HCT116 (cell line): ENCODE measurements at regions not wholly inside any gene's neighbourhood (a gene's known extent, or its start where the extent isn't known, plus 50 kb on each side); places are given as distances from the start of the nearest gene placed in this dataset.

Experiments used
- ATAC-seq: fragments of 200-7000 bp; cut with Tn5 transposase; 2 replicates; pipeline ENCODE4 v1.9.1; 2020; ENCODE audit warnings: mild to moderate bottlenecking, moderate library complexity
- BruUV-seq: library from RNA; stranded (reverse); fragments of 400-500 nt; replicated peaks from 2 replicates; lab custom pipeline; 2021; lab: Mats Ljungman, UMichigan
- CTCF ChIA-PET: fragments of 300-600 bp; sonication (Branson Sonifier 250); formaldehyde crosslinking; loops from one replicate; lab custom pipeline; 2021; ENCODE audit warnings: antibody characterized with exemption; lab: Charles Lee
- POLR2A ChIA-PET: fragments of 300-600, 350-600 bp; sonication (Branson Sonifier 250); formaldehyde crosslinking; loops from one replicate; lab custom pipeline; 2021; ENCODE audit warnings: antibody characterized with exemption; lab: Charles Lee
- RAD21 ChIA-PET, 2 experiments: fragments of 300-600 bp; sonication (Branson Sonifier 250); formaldehyde crosslinking; loops; one replicate each; lab custom pipeline; 2023; ENCODE audit warnings: low total read pairs in 2 of 2; ENCODE audit not compliant: uncharacterized antibody in 2 of 2, unreplicated experiment in 2 of 2, low non-redundant PET in 1 of 2; lab: Charles Lee
- DNase-seq: peaks from one replicate; pipeline ENCODE4 v3.0.0-alpha.2; 2010; ENCODE audit warnings: low read depth, low spot score
- H2AFZ ChIP-seq: fragments of 200-600 bp; shearing (Covaris generic), sonication (generic); 2 replicates; pipeline ENCODE4 v1.6.1; 2017; ENCODE audit warnings: low read depth, mixed run types, mixed read lengths, antibody characterized with exemption, low read length; ENCODE audit not compliant: poor library complexity, severe bottlenecking
- H3K27ac ChIP-seq: 2 replicates; pipeline ENCODE4 v1.5.1; 2012; ENCODE audit warnings: low read depth, low read length
- H3K27me3 ChIP-seq: fragments of 200-600 bp; sonication (generic); 2 replicates; pipeline ENCODE4 v1.6.1; 2016; ENCODE audit warnings: mixed run types, low read length, mixed read lengths; ENCODE audit not compliant: insufficient read depth
- H3K36me3 ChIP-seq, 2 experiments: fragments of 200-500 bp in 1 of 2; fragments of 200-600 bp in 1 of 2; sonication (Bioruptor generic) in 1 of 2; sonication (generic) in 1 of 2; 2 replicates each; pipeline versions ENCODE4 v1.5.1 to v1.6.1; 2014 to 2016; ENCODE audit warnings: low read length in 2 of 2, inconsistent platforms in 1 of 2, mixed read lengths in 1 of 2, mixed run types in 1 of 2; ENCODE audit not compliant: insufficient read depth in 2 of 2, control insufficient read depth in 1 of 2
- H3K4me1 ChIP-seq, 2 experiments: fragments of 200-600 bp in 1 of 2; sonication (generic) in 1 of 2; 2 replicates each; pipeline versions ENCODE4 v1.5.1 to v1.6.1; 2012 to 2017; ENCODE audit warnings: low read length in 2 of 2, inconsistent platforms in 1 of 2, mild to moderate bottlenecking in 1 of 2, mixed read lengths in 1 of 2, mixed run types in 1 of 2, moderate library complexity in 1 of 2; ENCODE audit not compliant: insufficient read depth in 2 of 2, control insufficient read depth in 1 of 2
- H3K4me2 ChIP-seq: fragments of 200-600 bp; sonication (generic); 2 replicates; pipeline ENCODE4 v1.6.1; 2017; ENCODE audit warnings: mixed run types, low read length, mixed read lengths
- H3K4me3 ChIP-seq, 2 experiments: fragments of 200-600 bp in 1 of 2; sonication (generic) in 1 of 2; replicated peaks in 1 of 2; 2 replicates each; pipeline ENCODE4 v1.5.1; 2011 to 2016; ENCODE audit warnings: low read length in 2 of 2, control low read depth in 1 of 2, low read depth in 1 of 2, mild to moderate bottlenecking in 1 of 2, mixed read lengths in 1 of 2, mixed run types in 1 of 2
- H3K79me2 ChIP-seq: fragments of 200-600 bp; sonication (generic); 2 replicates; pipeline ENCODE4 v1.6.1; 2017; ENCODE audit warnings: mild to moderate bottlenecking, mixed run types, low read length, moderate library complexity, mixed read lengths; ENCODE audit not compliant: insufficient read depth
- H3K9ac ChIP-seq: fragments of 200-600 bp; sonication (generic); 2 replicates; pipeline ENCODE4 v1.6.1; 2016; ENCODE audit warnings: low read length, mixed read lengths
- H3K9me2 ChIP-seq: fragments of 200-600 bp; sonication (generic), shearing (Covaris generic); 2 replicates; pipeline ENCODE4 v1.6.1; 2017; ENCODE audit warnings: mixed run types, mild to moderate bottlenecking, moderate library complexity; ENCODE audit not compliant: insufficient read depth
- H3K9me3 ChIP-seq, 2 experiments: fragments of 200-500 bp in 1 of 2; fragments of 200-600 bp in 1 of 2; sonication (Bioruptor generic) in 1 of 2; sonication (generic) in 1 of 2; 2 replicates each; pipeline ENCODE4 v1.6.1; 2014 to 2017; ENCODE audit warnings: low read length in 2 of 2, mixed read lengths in 2 of 2, inconsistent platforms in 1 of 2, low read depth in 1 of 2, mild to moderate bottlenecking in 1 of 2, mixed run types in 1 of 2, moderate library complexity in 1 of 2; ENCODE audit not compliant: control insufficient read depth in 1 of 2, insufficient read depth in 1 of 2
- H4K20me1 ChIP-seq: fragments of 200-600 bp; sonication (generic), shearing (Covaris generic); 2 replicates; pipeline ENCODE4 v1.6.1; 2017; ENCODE audit warnings: mixed run types, mild to moderate bottlenecking, moderate library complexity; ENCODE audit not compliant: insufficient read depth
- ATF3 ChIP-seq: IDR thresholded peaks from 2 replicates; pipeline ENCODE4 v1.6.1; 2012
- CBX3 ChIP-seq: IDR thresholded peaks from 2 replicates; pipeline ENCODE4 v1.6.1; 2012; ENCODE audit warnings: low read depth
- CTCF ChIP-seq, 3 experiments: fragments of 200-600 bp in 1 of 3; sonication (generic) in 1 of 3; IDR thresholded peaks in 2 of 3; conservative IDR thresholded peaks in 1 of 3; 2 replicates each; pipeline ENCODE4 v1.5.1; 2012 to 2017; ENCODE audit warnings: low read depth in 2 of 3, low read length in 2 of 3, antibody characterized with exemption in 1 of 3, borderline replicate concordance in 1 of 3, control low read depth in 1 of 3, mild to moderate bottlenecking in 1 of 3, mixed read lengths in 1 of 3, mixed run types in 1 of 3, moderate library complexity in 1 of 3; ENCODE audit not compliant: insufficient read depth in 1 of 3
- EGR1 ChIP-seq: IDR thresholded peaks from 2 replicates; pipeline ENCODE4 v1.6.1; 2012; ENCODE audit warnings: low read depth
- EZH2 ChIP-seq: fragments of 200-600 bp; sonication (generic); IDR thresholded peaks from 2 replicates; pipeline ENCODE4 v1.6.1; 2017; ENCODE audit warnings: antibody characterized with exemption, mixed run types
- EZH2phosphoT487 ChIP-seq: fragments of 200-600 bp; IDR thresholded peaks from 2 replicates; pipeline ENCODE4 v1.6.1; 2018; ENCODE audit warnings: antibody characterized with exemption, borderline replicate concordance
- FOSL1 ChIP-seq: IDR thresholded peaks from 2 replicates; pipeline ENCODE4 v1.6.1; 2012; ENCODE audit warnings: low read depth
- JUND ChIP-seq: IDR thresholded peaks from 2 replicates; pipeline ENCODE4 v1.6.1; 2012
- POLR2A ChIP-seq: IDR thresholded peaks from 2 replicates; pipeline ENCODE4 v1.7.0; 2011; ENCODE audit warnings: borderline replicate concordance; ENCODE audit not compliant: insufficient read depth, insufficient read length; ENCODE audit errors: extremely low read depth
- POLR2AphosphoS5 ChIP-seq: IDR thresholded peaks from 2 replicates; pipeline ENCODE4 v1.6.1; 2011; ENCODE audit warnings: mild to moderate bottlenecking, low read depth, low read length, moderate library complexity
- RAD21 ChIP-seq: IDR thresholded peaks from 2 replicates; pipeline ENCODE4 v1.6.1; 2012; ENCODE audit warnings: low read depth, mild to moderate bottlenecking
- SIN3A ChIP-seq: IDR thresholded peaks from 2 replicates; pipeline ENCODE4 v1.6.1; 2012; ENCODE audit warnings: low read depth
- SP1 ChIP-seq: IDR thresholded peaks from 2 replicates; pipeline ENCODE4 v1.6.1; 2012; ENCODE audit warnings: low read depth
- SRF ChIP-seq: IDR thresholded peaks from 2 replicates; pipeline ENCODE4 v1.6.1; 2012; ENCODE audit warnings: low read depth
- YY1 ChIP-seq: IDR thresholded peaks from 2 replicates; pipeline ENCODE4 v1.6.1; 2011; ENCODE audit warnings: low read length, low read depth, moderate library complexity, mild to moderate bottlenecking; ENCODE audit not compliant: insufficient replicate concordance; ENCODE audit errors: extremely low read depth
- ZFX ChIP-seq: fragments of 450-650 bp; IDR thresholded peaks from 2 replicates; pipeline ENCODE4 v1.6.1; 2017
- ZNF274 ChIP-seq: fragments of 200-500 bp; sonication (Bioruptor generic); IDR thresholded peaks from 2 replicates; pipeline ENCODE4 v1.6.1; 2014; ENCODE audit warnings: mild to moderate bottlenecking, low read depth, low read length, inconsistent platforms
- intact Hi-C: fragments of 100-400 bp; cut with micrococcal nuclease; formaldehyde crosslinking; loops from 2 replicates; pipeline ENCODE4 v1.10.0; 2022
- TF ChIP-seq, protein P1 (sequence below): IDR thresholded peaks from 2 replicates; pipeline ENCODE4 v1.6.1; 2012; ENCODE audit warnings: low read depth

DNA sequence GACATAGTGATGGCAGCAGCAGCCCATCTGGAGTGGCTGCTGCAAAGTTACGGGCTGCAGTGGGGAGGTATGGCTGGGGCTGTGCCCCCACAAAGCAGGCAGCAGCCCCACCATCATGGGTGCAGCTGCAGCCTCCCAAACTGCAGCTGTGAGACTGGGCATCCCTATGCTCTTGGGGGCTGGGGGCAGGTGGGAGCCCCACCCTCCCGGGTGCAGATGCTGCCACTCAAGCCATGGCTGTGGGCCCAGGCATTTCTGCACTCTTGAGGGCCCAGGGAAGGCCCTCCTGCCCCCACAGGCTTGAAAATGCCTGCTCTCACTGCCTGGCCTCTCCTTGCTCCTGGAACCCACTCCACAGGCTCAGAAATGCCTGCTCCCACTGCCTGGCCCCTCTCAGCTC, 389.4 kb downstream of the TEX13C start:
- RAD21 ChIA-PET = no interaction called here
- no peak for ATAC-seq
- POLR2A ChIA-PET = no interaction called here
- H3K9me3 ChIP-seq = no peaks in the 10 kb centered on the region
- H4K20me1 ChIP-seq = no peaks in the 10 kb centered on the region
- no peak overlapping the region for H2AFZ ChIP-seq
- no peak overlapping the region for H3K27ac ChIP-seq
- no peaks in the 10 kb centered on the region for H3K36me3 ChIP-seq
- H3K27me3 ChIP-seq = no peaks in the 10 kb centered on the region
- H3K9me2 ChIP-seq = no peaks in the 10 kb centered on the region
- BruUV-seq = no TSS peak
- no peaks in the 10 kb centered on the region for H3K79me2 ChIP-seq
- DNase-seq = no peak
- CTCF ChIA-PET = no interaction called here
- no peak overlapping the region for H3K9ac ChIP-seq
- no peak overlapping the region for H3K4me3 ChIP-seq
- no peak for TF ChIP-seq ATF3
- no peak for TF ChIP-seq EZH2phosphoT487
- TF ChIP-seq SP1 = no peak
- TF ChIP-seq POLR2A = no peak
- TF ChIP-seq POLR2AphosphoS5 = no peak
- no peak for TF ChIP-seq FOSL1
- no peak for TF ChIP-seq YY1
- no peak for TF ChIP-seq ZFX
- no peak for TF ChIP-seq CBX3
- TF ChIP-seq CTCF (IDR thresholded peaks at IDR 0.05 in 2 of 3, conservative IDR thresholded peaks at IDR 0.05 in 1 of 3; ENCODE audit: borderline replicate concordance in 1 of 3, insufficient read depth in 1 of 3, low read depth in 2 of 3, low read length in 2 of 3) = no peak
- TF ChIP-seq SIN3A = no peak
- TF ChIP-seq JUND = no peak
- no peak for TF ChIP-seq EGR1
- TF ChIP-seq, protein P1, sequence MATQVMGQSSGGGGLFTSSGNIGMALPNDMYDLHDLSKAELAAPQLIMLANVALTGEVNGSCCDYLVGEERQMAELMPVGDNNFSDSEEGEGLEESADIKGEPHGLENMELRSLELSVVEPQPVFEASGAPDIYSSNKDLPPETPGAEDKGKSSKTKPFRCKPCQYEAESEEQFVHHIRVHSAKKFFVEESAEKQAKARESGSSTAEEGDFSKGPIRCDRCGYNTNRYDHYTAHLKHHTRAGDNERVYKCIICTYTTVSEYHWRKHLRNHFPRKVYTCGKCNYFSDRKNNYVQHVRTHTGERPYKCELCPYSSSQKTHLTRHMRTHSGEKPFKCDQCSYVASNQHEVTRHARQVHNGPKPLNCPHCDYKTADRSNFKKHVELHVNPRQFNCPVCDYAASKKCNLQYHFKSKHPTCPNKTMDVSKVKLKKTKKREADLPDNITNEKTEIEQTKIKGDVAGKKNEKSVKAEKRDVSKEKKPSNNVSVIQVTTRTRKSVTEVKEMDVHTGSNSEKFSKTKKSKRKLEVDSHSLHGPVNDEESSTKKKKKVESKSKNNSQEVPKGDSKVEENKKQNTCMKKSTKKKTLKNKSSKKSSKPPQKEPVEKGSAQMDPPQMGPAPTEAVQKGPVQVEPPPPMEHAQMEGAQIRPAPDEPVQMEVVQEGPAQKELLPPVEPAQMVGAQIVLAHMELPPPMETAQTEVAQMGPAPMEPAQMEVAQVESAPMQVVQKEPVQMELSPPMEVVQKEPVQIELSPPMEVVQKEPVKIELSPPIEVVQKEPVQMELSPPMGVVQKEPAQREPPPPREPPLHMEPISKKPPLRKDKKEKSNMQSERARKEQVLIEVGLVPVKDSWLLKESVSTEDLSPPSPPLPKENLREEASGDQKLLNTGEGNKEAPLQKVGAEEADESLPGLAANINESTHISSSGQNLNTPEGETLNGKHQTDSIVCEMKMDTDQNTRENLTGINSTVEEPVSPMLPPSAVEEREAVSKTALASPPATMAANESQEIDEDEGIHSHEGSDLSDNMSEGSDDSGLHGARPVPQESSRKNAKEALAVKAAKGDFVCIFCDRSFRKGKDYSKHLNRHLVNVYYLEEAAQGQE = no peak
- TF ChIP-seq ZNF274 = no peak
- no peak for TF ChIP-seq RAD21
- TF ChIP-seq EZH2 = no peak
- TF ChIP-seq SRF = no peak
- H3K4me2 ChIP-seq = no peak overlapping the region
- intact Hi-C loops = no loop called here
- no peaks in the 10 kb centered on the region for H3K4me1 ChIP-seq
